IMR-90 (cell line): ENCODE measurements at regions not wholly inside any gene's neighbourhood (a gene's known extent, or its start where the extent isn't known, plus 50 kb on each side); places are given as distances from the start of the nearest gene placed in this dataset.

Source experiments
- ATAC-seq: fragments of 200-7000 bp; cut with Tn5 transposase; 2 replicates; pipeline ENCODE4 v1.9.1; 2020; ENCODE audit warnings: low read depth, mild to moderate bottlenecking, moderate library complexity
- BruUV-seq: library from RNA; stranded (reverse); fragments of 400-500 nt; replicated peaks from 2 replicates; lab custom pipeline; 2021; lab: Mats Ljungman, UMichigan
- CTCF ChIA-PET: fragments of 300-600 bp; formaldehyde crosslinking; extraction: SDS; loops from one replicate; lab custom pipeline; 2021; ENCODE audit warnings: antibody characterized with exemption; lab: Yijun Ruan, JAX
- POLR2A ChIA-PET: fragments of 300-600 bp; sonication (Branson Sonifier 250); formaldehyde crosslinking; loops from one replicate; lab custom pipeline; 2022; ENCODE audit warnings: antibody characterized with exemption; ENCODE audit not compliant: unreplicated experiment; lab: Charles Lee
- DNase-seq: peaks from one replicate; pipeline ENCODE4 v3.0.0; 2013
- H2AFZ ChIP-seq: replicated peaks from 2 replicates; pipeline ENCODE3; 2013; ENCODE audit warnings: low read length, mild to moderate bottlenecking; ENCODE audit not compliant: poor library complexity
- H2AK5ac ChIP-seq: 2 replicates; pipeline ENCODE4 v1.6.1; 2013; ENCODE audit warnings: low read depth, low read length, inconsistent platforms
- H2AK9ac ChIP-seq: replicated peaks from 2 replicates; pipeline ENCODE3; 2013; ENCODE audit warnings: mild to moderate bottlenecking, low read depth, low read length, moderate library complexity; ENCODE audit not compliant: poor library complexity
- H2BK120ac ChIP-seq: 2 replicates; pipeline ENCODE4 v1.6.1; 2013; ENCODE audit warnings: low read depth, low read length, inconsistent platforms
- H2BK15ac ChIP-seq: 3 replicates; pipeline ENCODE4 v1.6.1; 2013; ENCODE audit warnings: low read depth, low read length, inconsistent platforms
- H2BK20ac ChIP-seq: 2 replicates; pipeline ENCODE4 v1.6.1; 2013; ENCODE audit warnings: low read depth, mild to moderate bottlenecking, inconsistent platforms, low read length, moderate library complexity
- H2BK5ac ChIP-seq: 2 replicates; pipeline ENCODE4 v1.6.1; 2013; ENCODE audit warnings: mild to moderate bottlenecking, low read depth, low read length, inconsistent platforms; ENCODE audit not compliant: poor library complexity, severe bottlenecking
- H3K14ac ChIP-seq: replicated peaks from 2 replicates; pipeline ENCODE4 v1.6.1; 2013; ENCODE audit warnings: low read depth, low read length, inconsistent platforms
- H3K18ac ChIP-seq: 2 replicates; pipeline ENCODE4 v1.6.1; 2013; ENCODE audit warnings: low read depth, low read length, control low read depth
- H3K23ac ChIP-seq: 2 replicates; pipeline ENCODE4 v1.6.1; 2013; ENCODE audit warnings: low read depth, low read length, inconsistent platforms
- H3K27ac ChIP-seq: 2 replicates; pipeline ENCODE4 v1.5.1; 2013; ENCODE audit warnings: mild to moderate bottlenecking, control low read depth, low read length; ENCODE audit not compliant: insufficient read depth
- H3K27me3 ChIP-seq: 2 replicates; pipeline ENCODE4 v1.6.1; 2013; ENCODE audit warnings: low read length; ENCODE audit not compliant: control insufficient read depth, insufficient read depth
- H3K36me3 ChIP-seq: 2 replicates; pipeline ENCODE4 v1.6.1; 2013; ENCODE audit warnings: low read length, mixed read lengths; ENCODE audit not compliant: control insufficient read depth, insufficient read depth
- H3K4ac ChIP-seq: 2 replicates; pipeline ENCODE4 v1.6.1; 2013; ENCODE audit warnings: low read depth, low read length, inconsistent platforms
- H3K4me1 ChIP-seq: 2 replicates; pipeline ENCODE4 v1.6.1; 2013; ENCODE audit warnings: low read length, mixed read lengths; ENCODE audit not compliant: control insufficient read depth, insufficient read depth
- H3K4me2 ChIP-seq: 2 replicates; pipeline ENCODE4 v1.6.1; 2013; ENCODE audit warnings: low read depth, mild to moderate bottlenecking, control low read depth, low read length, moderate library complexity
- H3K4me3 ChIP-seq: 2 replicates; pipeline ENCODE4 v1.5.1; 2013; ENCODE audit warnings: low read depth, mild to moderate bottlenecking, control low read depth, low read length, moderate library complexity; ENCODE audit not compliant: insufficient read depth
- H3K56ac ChIP-seq: 2 replicates; pipeline ENCODE4 v1.6.1; 2013; ENCODE audit warnings: low read length, inconsistent platforms; ENCODE audit not compliant: insufficient read depth; ENCODE audit errors: extremely low read depth
- H3K79me1 ChIP-seq, 2 experiments: 2 replicates each; pipeline ENCODE4 v1.6.1; 2013; ENCODE audit warnings: low read length in 2 of 2, inconsistent platforms in 1 of 2, low read depth in 1 of 2
- H3K9ac ChIP-seq: 2 replicates; pipeline ENCODE4 v1.6.1; 2013; ENCODE audit warnings: low read depth, low read length, control low read depth
- H3K9me1 ChIP-seq: 2 replicates; pipeline ENCODE4 v1.6.1; 2013; ENCODE audit warnings: low read length, inconsistent platforms; ENCODE audit not compliant: insufficient read depth
- H3K9me3 ChIP-seq: 2 replicates; pipeline ENCODE4 v1.6.1; 2013; ENCODE audit warnings: low read length; ENCODE audit not compliant: control insufficient read depth, insufficient read depth
- H4K20me1 ChIP-seq: 2 replicates; pipeline ENCODE4 v1.6.1; 2013; ENCODE audit warnings: low read length, inconsistent platforms; ENCODE audit not compliant: insufficient read depth
- H4K5ac ChIP-seq: 2 replicates; pipeline ENCODE4 v1.6.1; 2013; ENCODE audit warnings: mild to moderate bottlenecking, low read depth, low read length, control low read depth
- H4K8ac ChIP-seq, 2 experiments: 2 replicates each; pipeline ENCODE4 v1.6.1; 2013; ENCODE audit warnings: low read depth in 2 of 2, low read length in 2 of 2, control low read depth in 1 of 2, inconsistent platforms in 1 of 2
- H4K91ac ChIP-seq: 2 replicates; pipeline ENCODE4 v1.6.1; 2013; ENCODE audit warnings: low read depth, low read length, inconsistent platforms; ENCODE audit not compliant: insufficient read depth
- NFE2L2 ChIP-seq: fragments of 150-350 bp; IDR thresholded peaks from 2 replicates; pipeline ENCODE4 v1.6.1; 2016; ENCODE audit warnings: low read depth, mild to moderate bottlenecking, low read length
- POLR2A ChIP-seq: IDR thresholded peaks from 2 replicates; pipeline ENCODE4 v1.6.1; 2012; ENCODE audit warnings: mild to moderate bottlenecking, low read depth, low read length
- RAD21 ChIP-seq: IDR thresholded peaks from 2 replicates; pipeline ENCODE4 v1.6.1; 2012; ENCODE audit warnings: low read length, improper control_type of control experiment
- RCOR1 ChIP-seq: IDR thresholded peaks from 2 replicates; pipeline ENCODE4 v1.6.1; 2012; ENCODE audit warnings: mild to moderate bottlenecking, low read length, improper control_type of control experiment; ENCODE audit not compliant: insufficient replicate concordance
- WGBS, 2 experiments: methylation state at CpG; one replicate each; pipeline versions ENCODE4 v1.1.5 to v1.1.7; 2013; ENCODE audit warnings: missing lambda C conversion rate in 2 of 2; ENCODE audit not compliant: insufficient read length in 1 of 2; ENCODE audit errors: extremely low coverage in 2 of 2; 5-methylcytosine and 5-hydroxymethylcytosine counted together
- dilution Hi-C: fragments of 300-500 bp; cut with HindIII; formaldehyde crosslinking; loops from one replicate; pipeline ENCODE4 v1.14.3; 2018; ENCODE audit warnings: low sequenced_read_pairs; ENCODE audit not compliant: unreplicated experiment
- in situ Hi-C: fragments of 300-500 bp; cut with MboI; formaldehyde crosslinking; loops from 3 replicates; pipeline ENCODE4 v1.14.3; 2019; ENCODE audit warnings: low sequenced_read_pairs, inconsistent platforms, mixed read lengths
- intact Hi-C: fragments of 100-400 bp; cut with micrococcal nuclease; formaldehyde crosslinking; loops from 2 replicates; pipeline ENCODE4 v1.10.0; 2022

DNA sequence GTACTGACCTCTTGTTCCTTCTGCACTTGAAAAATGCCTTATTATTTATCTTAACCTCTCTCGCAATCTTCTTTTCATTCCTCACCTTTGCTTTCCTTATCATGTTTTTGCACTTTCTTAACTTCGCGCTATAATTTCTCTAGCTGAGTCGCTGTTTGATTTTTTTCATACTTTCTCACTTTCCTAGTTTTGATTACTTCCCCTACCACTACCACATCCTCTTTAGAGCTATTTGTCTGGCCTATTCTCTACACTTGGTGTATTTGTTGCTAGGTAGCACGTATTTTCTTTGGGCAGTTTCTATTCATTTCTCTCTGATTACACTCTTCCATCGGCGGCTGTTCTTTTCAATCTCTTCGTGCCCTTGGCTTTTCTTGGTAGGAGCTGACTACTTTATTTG is 611.8 kb downstream of the BNC2 start:
- Histone ChIP-seq H3K79me1 (no peaks in the 10 kb centered on the region), H2BK20ac (no peak overlapping the region), H3K4ac (no peak overlapping the region), H4K8ac (no peak overlapping the region), H3K36me3 (no peaks in the 10 kb centered on the region), H4K5ac (no peak overlapping the region), H2AK9ac (no peak overlapping the region), H3K14ac (no peak overlapping the region), H3K23ac (no peak overlapping the region), H2AFZ (no peak overlapping the region), H4K20me1 (no peaks in the 10 kb centered on the region), H3K4me1 (peaks cover 5% of the 10 kb centered on the region), H4K91ac (no peak overlapping the region), H3K4me2 (no peak overlapping the region), H2AK5ac (no peak overlapping the region), H3K18ac (no peak overlapping the region), H2BK5ac (no peak overlapping the region), H3K9me3 (no peaks in the 10 kb centered on the region), H3K27me3 (peaks cover 1% of the 10 kb centered on the region), H3K9ac (no peak overlapping the region), H3K4me3 (no peak overlapping the region), H2BK15ac (no peak overlapping the region), H3K56ac (no peak overlapping the region), H3K9me1 (no peaks in the 10 kb centered on the region; the same call in 1 of the 2 replicates), H2BK120ac (no peak overlapping the region), H3K27ac (no peak overlapping the region)
- CTCF ChIA-PET, result no interaction called here
- POLR2A ChIA-PET, result no interaction called here
- dilution Hi-C loops (no loop called here), in situ Hi-C loops (no loop called here), intact Hi-C loops (no loop called here)
- 100% methylated on average over 3 of the region's 8 CpGs; no CpG with 5 or more reads in 1 of the 2 experiments for WGBS, 2 experiments
- DNase-seq (no peak), ATAC-seq (no peak)
- TF ChIP-seq NFE2L2 (no peak), POLR2A (no peak), RAD21 (no peak), RCOR1 (no peak)
- BruUV-seq, result no TSS peak
